Sigmoid colon (tissue), 6 donors: ENCODE measurements at regions not wholly inside any gene's neighbourhood (a gene's known extent, or its start where the extent isn't known, plus 50 kb on each side); places are given as distances from the start of the nearest gene placed in this dataset.
"Not testable (repeated sequence)": the region's sequence is repeated elsewhere in the genome, so short reads cannot be mapped to it uniquely, and the experiment has no call there.

Experiments
- DNase-seq: peaks from one replicate; pipeline ENCODE4 v3.0.0-alpha.2; 2019
- H3K27ac ChIP-seq, 4 donors: fragments of 200-600 bp; sonication (generic); one replicate each; pipeline ENCODE4 v1.5.1; 2016 to 2019; ENCODE audit warnings: mild to moderate bottlenecking in 1 of 4
- H3K27me3 ChIP-seq, 3 donors: fragments of 200-600 bp; sonication (generic); one replicate each; pipeline ENCODE4 v1.5.1; 2019; ENCODE audit warnings: mild to moderate bottlenecking in 1 of 3
- H3K36me3 ChIP-seq, 4 donors: fragments of 200-600 bp; sonication (generic); one replicate each; pipeline ENCODE4 v1.5.1; 2016 to 2019
- H3K4me1 ChIP-seq, 4 donors: fragments of 200-600 bp; sonication (generic); one replicate each; pipeline ENCODE4 v1.5.1; 2017 to 2019
- H3K4me3 ChIP-seq, 4 donors: fragments of 200-600 bp; sonication (generic); one replicate each; pipeline ENCODE4 v1.5.1; 2017 to 2019; ENCODE audit warnings: mild to moderate bottlenecking in 2 of 4, moderate library complexity in 1 of 4
- H3K9me3 ChIP-seq, 4 donors: fragments of 200-600 bp in 3 of 4; sonication (generic) in 3 of 4; one replicate each; pipeline versions ENCODE4 v1.5.1 to v1.6.1; 2013 to 2019
- EP300 ChIP-seq, 4 donors: sonication (generic); formaldehyde crosslinking; IDR thresholded peaks; one replicate each; pipeline ENCODE4 v1.6.1; 2017; ENCODE audit warnings: antibody characterized with exemption in 4 of 4
- POLR2A ChIP-seq, 2 donors: fragments of 450-650 bp; IDR thresholded peaks; one replicate each; pipeline ENCODE4 v1.6.1; 2016; ENCODE audit warnings: antibody characterized with exemption in 2 of 2, mild to moderate bottlenecking in 2 of 2, moderate library complexity in 2 of 2
- POLR2AphosphoS5 ChIP-seq, 4 donors: sonication (generic); formaldehyde crosslinking; IDR thresholded peaks; one replicate each; pipeline ENCODE4 v1.6.1; 2017; ENCODE audit warnings: antibody characterized with exemption in 4 of 4
- WGBS, 2 donors: extraction: QIAGEN DNeasy Blood & Tissue Kit; methylation state at CpG; one replicate each; pipeline ENCODE4 v1.1.7; 2013; 5-methylcytosine and 5-hydroxymethylcytosine counted together
- intact Hi-C: fragments of 100-400 bp; cut with DNase I; formaldehyde crosslinking; loops from one replicate; pipeline ENCODE4 v1.15.1; 2023
- TF ChIP-seq, protein P1 (sequence below), 4 experiments: fragments of 450-650 bp in 3 of 4; fragments of 200-600 bp in 1 of 4; IDR thresholded peaks; one replicate each; pipeline ENCODE4 v1.5.1; 2016 to 2019; ENCODE audit warnings: antibody characterized with exemption in 4 of 4, mild to moderate bottlenecking in 3 of 4, moderate library complexity in 2 of 4
- donor health status: healthy with polysubstance abuse.
- donor health status: healthy.

DNA sequence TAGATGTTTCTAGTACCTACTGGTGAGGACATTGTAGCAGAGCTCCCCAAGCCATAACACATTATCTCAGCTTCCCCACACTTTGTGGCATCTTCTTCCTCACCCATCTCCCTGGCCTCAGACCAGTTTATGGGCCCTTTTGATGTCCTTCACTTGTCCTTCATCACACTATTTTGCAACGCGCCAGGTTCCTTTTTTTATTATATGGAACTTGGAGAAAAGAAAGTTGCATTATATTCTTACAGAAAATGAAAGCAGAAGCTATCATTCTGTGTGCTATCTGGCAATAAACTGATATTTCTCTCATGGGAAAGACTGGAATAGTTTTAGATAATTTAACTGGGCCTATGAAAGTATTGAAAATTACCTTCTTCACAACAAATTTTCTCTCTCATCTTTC, 196.9 kb upstream of the ETV3 start:
- no peak for DNase-seq
- no peak overlapping the region for H3K27ac ChIP-seq
- no peaks in the 10 kb centered on the region for H3K36me3 ChIP-seq
- H3K4me3 ChIP-seq = no peak overlapping the region
- intact Hi-C loops = no loop called here
- no peaks in the 10 kb centered on the region for H3K4me1 ChIP-seq
- H3K9me3 ChIP-seq = no peaks in the 10 kb centered on the region
- H3K27me3 ChIP-seq = no peaks in the 10 kb centered on the region
- WGBS, 2 donors = 40 to 49% methylated on average over 2 of the region's 2 CpGs
- TF ChIP-seq POLR2A (IDR thresholded peaks at IDR 0.05) = no peak
- TF ChIP-seq, protein P1, sequence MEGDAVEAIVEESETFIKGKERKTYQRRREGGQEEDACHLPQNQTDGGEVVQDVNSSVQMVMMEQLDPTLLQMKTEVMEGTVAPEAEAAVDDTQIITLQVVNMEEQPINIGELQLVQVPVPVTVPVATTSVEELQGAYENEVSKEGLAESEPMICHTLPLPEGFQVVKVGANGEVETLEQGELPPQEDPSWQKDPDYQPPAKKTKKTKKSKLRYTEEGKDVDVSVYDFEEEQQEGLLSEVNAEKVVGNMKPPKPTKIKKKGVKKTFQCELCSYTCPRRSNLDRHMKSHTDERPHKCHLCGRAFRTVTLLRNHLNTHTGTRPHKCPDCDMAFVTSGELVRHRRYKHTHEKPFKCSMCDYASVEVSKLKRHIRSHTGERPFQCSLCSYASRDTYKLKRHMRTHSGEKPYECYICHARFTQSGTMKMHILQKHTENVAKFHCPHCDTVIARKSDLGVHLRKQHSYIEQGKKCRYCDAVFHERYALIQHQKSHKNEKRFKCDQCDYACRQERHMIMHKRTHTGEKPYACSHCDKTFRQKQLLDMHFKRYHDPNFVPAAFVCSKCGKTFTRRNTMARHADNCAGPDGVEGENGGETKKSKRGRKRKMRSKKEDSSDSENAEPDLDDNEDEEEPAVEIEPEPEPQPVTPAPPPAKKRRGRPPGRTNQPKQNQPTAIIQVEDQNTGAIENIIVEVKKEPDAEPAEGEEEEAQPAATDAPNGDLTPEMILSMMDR (IDR thresholded peaks at IDR 0.05) = no peak
- no peak for TF ChIP-seq POLR2AphosphoS5 (IDR thresholded peaks at IDR 0.05)
- TF ChIP-seq EP300 (IDR thresholded peaks at IDR 0.05) = no peak

DNA sequence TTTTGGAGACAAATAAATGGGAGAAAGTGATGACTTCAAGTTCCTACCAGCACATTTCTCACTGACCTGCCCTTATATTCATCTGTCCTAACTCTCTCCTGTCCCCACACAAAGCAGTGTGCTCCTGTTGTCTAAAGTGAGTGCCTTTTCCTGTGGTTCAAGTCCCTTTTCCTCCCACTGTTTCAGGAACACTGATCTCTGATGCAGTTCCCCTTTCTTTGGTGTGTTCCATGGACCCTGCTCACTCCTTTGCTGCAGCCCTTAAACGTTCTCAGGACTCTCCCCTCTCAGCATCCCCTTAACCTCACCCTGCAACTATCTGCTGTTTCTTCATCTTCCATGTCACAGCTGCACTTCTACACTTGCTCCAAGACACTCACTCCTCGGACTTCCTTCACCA, 195.8 kb upstream of the ETV3 start:
- Histone ChIP-seq H3K4me3 (no peak overlapping the region), H3K27me3 (no peaks in the 10 kb centered on the region), H3K9me3 (no peaks in the 10 kb centered on the region), H3K4me1 (peaks cover 0 to 1% (median under 1%) of the 10 kb centered on the region in 4 donors), H3K27ac (no peak overlapping the region), H3K36me3 (no peaks in the 10 kb centered on the region)
- 60 to 75% methylated on average over 2 of the region's 2 CpGs for WGBS, 2 donors
- intact Hi-C loops = no loop called here
- no peak for DNase-seq
- TF ChIP-seq, protein P1 (IDR thresholded peaks at IDR 0.05) = no peak
- no peak for TF ChIP-seq POLR2A (IDR thresholded peaks at IDR 0.05)
- TF ChIP-seq EP300 (IDR thresholded peaks at IDR 0.05) = no peak
- no peak for TF ChIP-seq POLR2AphosphoS5 (IDR thresholded peaks at IDR 0.05)

DNA sequence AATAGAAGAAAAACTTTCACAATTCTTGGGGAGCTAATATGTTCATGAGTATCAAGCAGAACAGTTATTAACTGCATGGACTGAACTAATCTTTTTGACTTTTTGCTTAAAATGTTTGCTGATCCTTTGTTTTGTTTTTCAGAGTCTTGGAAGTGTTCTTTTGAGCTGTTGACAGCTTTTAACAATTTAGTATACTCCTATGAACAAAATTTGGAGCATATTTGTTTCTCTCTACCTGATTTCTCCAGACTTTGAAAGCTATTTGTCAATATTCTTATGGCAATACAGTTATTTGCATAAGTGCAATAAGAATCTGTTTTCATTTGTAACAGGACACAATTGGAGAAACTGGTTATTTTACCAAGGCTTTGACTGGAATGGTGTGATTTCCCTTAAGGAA, 192.0 kb upstream of the ETV3 start:
- H3K4me3 ChIP-seq, H3K27ac ChIP-seq, H3K4me1 ChIP-seq, H3K36me3 ChIP-seq, intact Hi-C loops, H3K9me3 ChIP-seq, DNase-seq, H3K27me3 ChIP-seq: not testable (repeated sequence)

DNA sequence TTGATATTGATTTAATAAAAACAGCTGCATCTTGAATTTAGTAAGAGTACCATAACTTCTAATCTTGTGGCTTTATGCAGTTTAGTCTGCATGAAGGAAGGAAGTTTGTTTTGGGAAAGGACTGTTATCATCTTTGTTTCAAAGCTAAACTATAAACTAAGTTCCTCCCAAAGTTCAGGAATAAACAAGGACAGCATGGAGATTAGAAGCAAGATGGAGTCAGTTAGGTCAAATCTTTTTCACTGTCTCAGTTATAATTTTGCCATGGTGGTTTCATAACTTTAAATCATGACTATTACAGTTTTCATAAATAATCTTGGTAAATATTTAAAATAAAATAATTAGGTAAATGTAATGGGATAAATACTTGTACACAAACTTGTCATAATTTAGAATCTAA, 189.9 kb upstream of the ETV3 start:
- not testable (repeated sequence) for H3K36me3 ChIP-seq

DNA sequence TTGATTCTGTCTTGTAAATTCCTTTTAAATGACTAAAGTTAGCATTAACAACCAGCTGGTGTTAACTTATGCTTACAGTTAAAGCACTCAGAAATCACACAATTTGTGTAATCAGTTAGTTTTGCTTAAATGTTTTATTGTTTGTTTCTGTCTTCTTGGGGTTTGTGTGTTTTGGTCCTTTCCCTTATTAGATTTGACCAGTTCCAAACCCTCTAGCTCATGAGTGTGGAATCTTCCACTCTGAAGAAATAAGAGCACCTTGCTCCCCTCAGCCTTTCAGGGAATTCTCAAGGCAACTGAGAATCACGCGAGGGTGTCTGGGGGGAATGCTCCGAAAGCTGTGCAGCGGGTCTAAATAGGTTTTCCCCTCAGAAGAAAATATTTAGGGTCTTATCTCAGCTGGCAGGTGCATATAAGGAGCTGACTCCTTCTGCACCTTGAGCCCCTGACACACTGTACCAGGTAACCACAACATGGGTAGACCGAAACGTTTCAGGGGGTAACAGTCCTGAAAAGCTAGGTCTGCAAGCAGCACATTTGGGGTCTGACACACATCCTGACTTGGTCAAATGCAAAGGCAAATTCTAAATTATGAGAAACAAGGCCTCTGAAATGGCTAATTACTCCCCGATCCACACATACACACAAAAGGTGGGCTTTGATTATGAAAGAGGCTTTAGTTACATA, 188.1 kb upstream of the ETV3 start:
- WGBS, 2 donors = 87 to 89% methylated on average over 7 of the region's 7 CpGs
- Histone ChIP-seq H3K4me1 (peaks cover 0 to 4% (median 2%) of the 10 kb centered on the region in 4 donors), H3K27me3 (no peaks in the 10 kb centered on the region), H3K36me3 (no peaks in the 10 kb centered on the region), H3K4me3 (no peak overlapping the region), H3K9me3 (no peaks in the 10 kb centered on the region), H3K27ac (no peak overlapping the region)
- DNase-seq = no peak
- intact Hi-C loops = no loop called here
- TF ChIP-seq POLR2AphosphoS5 (IDR thresholded peaks at IDR 0.05) = no peak
- TF ChIP-seq, protein P1 (IDR thresholded peaks at IDR 0.05) = no peak
- no peak for TF ChIP-seq EP300 (IDR thresholded peaks at IDR 0.05)
- TF ChIP-seq POLR2A (IDR thresholded peaks at IDR 0.05) = no peak

More for the DNA sequence above, 189.9 kb upstream of the ETV3 start:
- H3K4me1 ChIP-seq, H3K4me3 ChIP-seq, H3K27me3 ChIP-seq, H3K9me3 ChIP-seq, H3K27ac ChIP-seq, DNase-seq, intact Hi-C loops: not testable (repeated sequence)

DNA sequence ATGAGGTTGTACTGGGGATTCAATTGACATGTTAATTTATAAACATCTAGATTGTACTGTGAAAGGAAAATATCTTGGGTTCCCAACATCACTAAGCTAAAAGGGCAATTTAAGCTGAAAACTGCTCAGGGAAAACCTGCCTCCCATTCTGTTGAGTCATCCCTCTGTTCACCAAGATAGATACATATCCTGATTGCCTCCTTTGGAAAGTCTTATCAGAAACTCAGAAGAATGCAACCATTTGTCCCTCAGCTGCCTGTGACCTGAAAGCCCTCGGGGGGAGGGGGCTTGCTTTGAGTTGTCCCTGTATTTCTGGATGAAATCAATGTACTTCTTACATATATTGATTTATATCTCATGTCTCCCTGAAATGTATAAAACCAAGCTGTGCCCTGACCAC, 187.0 kb upstream of the ETV3 start:
- H3K27me3 ChIP-seq = no peaks in the 10 kb centered on the region
- H3K27ac ChIP-seq = no peak overlapping the region
- no peak for DNase-seq
- peaks cover 0 to 4% (median 2%) of the 10 kb centered on the region in 4 donors for H3K4me1 ChIP-seq
- no peaks in the 10 kb centered on the region for H3K36me3 ChIP-seq
- TF ChIP-seq POLR2AphosphoS5 (IDR thresholded peaks at IDR 0.05) = no peak
- TF ChIP-seq, protein P1 (IDR thresholded peaks at IDR 0.05) = no peak
- TF ChIP-seq POLR2A (IDR thresholded peaks at IDR 0.05) = no peak
- TF ChIP-seq EP300 (IDR thresholded peaks at IDR 0.05) = no peak
- peaks cover 0 to 2% (median 0%) of the 10 kb centered on the region in 4 donors for H3K9me3 ChIP-seq
- whole genome bisulfite sequencing, 2 donors = 49 to 57% methylated on average over 1 of the region's 1 CpG
- intact Hi-C loops = no loop called here
- no peak overlapping the region for H3K4me3 ChIP-seq

DNA sequence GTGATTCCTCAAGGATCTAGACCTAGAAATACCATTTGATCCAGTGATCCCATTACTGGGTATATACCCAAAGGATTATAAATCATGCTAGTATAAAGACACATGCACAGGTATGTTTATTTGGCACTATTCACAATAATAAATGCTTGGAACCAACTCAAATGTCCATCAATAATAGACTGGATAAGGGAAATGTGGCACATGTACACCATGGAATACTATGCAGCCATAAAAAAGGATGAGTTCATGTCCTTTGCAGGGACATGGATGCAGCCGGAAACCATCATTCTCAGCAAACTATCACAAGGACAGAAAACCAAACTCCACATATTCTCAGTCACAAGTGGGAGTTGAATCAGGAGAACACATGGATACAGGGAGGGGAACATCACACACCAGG, 183.8 kb upstream of the ETV3 start:
- H3K9me3 ChIP-seq, H3K36me3 ChIP-seq, H3K4me1 ChIP-seq, intact Hi-C loops, H3K4me3 ChIP-seq, H3K27me3 ChIP-seq, DNase-seq, H3K27ac ChIP-seq: not testable (repeated sequence)
- WGBS, 2 donors = 93 to 98% methylated on average over 1 of the region's 1 CpG
